GM13976 (cell line): ENCODE measurements at regions not wholly inside any gene's neighbourhood (a gene's known extent, or its start where the extent isn't known, plus 50 kb on each side); places are given as distances from the start of the nearest gene placed in this dataset.

Experiments used
- DNase-seq: peaks from one replicate; pipeline ENCODE4 v3.0.0; 2012; ENCODE audit warnings: low spot score
- in situ Hi-C: fragments of 300-500 bp; cut with MboI; formaldehyde crosslinking; loops from one replicate; pipeline ENCODE4 v1.12.0; 2022; ENCODE audit warnings: low sequenced_read_pairs, mixed read lengths, inconsistent platforms; ENCODE audit not compliant: unreplicated experiment
- TF ChIP-seq, protein P1 (sequence below): IDR thresholded peaks from 2 replicates; pipeline ENCODE4 v1.5.1; 2012; ENCODE audit warnings: borderline replicate concordance, mild to moderate bottlenecking; ENCODE audit not compliant: insufficient read depth; ENCODE audit errors: extremely low read depth, missing control alignments, control extremely low read depth

DNA sequence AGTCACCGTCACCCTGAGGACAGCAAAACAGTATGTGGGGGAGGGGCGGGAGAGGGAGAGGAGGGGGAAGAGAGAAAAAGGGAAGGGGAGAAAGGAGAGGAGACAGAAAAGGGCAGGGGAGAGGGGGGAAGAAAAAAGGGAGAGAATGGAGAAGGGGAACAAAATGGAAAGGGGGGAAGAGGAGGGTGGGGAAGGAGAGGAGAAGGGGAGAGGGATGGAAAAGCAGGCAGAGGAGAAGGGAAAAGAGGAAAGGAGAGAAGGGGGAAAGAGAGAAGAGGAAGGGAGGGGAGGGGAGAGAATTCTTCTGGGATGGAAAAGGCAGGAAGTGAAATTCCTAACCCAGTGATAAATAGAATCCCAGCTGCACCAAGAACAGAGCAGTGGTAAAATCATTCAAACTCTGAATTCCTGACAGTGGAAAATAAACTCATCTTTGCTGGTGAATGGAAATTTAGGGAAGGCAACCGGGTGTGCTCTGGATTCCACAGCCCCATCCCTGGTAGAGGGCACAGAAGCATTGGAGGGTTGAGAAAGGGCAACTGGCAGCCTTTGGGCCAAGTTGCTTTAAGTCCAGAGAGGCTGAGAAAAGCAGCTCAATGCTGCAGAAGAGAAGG lies 244.2 kb downstream of the BCOR start:
- no peak for DNase-seq
- TF ChIP-seq, protein P1, sequence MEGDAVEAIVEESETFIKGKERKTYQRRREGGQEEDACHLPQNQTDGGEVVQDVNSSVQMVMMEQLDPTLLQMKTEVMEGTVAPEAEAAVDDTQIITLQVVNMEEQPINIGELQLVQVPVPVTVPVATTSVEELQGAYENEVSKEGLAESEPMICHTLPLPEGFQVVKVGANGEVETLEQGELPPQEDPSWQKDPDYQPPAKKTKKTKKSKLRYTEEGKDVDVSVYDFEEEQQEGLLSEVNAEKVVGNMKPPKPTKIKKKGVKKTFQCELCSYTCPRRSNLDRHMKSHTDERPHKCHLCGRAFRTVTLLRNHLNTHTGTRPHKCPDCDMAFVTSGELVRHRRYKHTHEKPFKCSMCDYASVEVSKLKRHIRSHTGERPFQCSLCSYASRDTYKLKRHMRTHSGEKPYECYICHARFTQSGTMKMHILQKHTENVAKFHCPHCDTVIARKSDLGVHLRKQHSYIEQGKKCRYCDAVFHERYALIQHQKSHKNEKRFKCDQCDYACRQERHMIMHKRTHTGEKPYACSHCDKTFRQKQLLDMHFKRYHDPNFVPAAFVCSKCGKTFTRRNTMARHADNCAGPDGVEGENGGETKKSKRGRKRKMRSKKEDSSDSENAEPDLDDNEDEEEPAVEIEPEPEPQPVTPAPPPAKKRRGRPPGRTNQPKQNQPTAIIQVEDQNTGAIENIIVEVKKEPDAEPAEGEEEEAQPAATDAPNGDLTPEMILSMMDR: no peak
- in situ Hi-C loops: no loop called here

DNA sequence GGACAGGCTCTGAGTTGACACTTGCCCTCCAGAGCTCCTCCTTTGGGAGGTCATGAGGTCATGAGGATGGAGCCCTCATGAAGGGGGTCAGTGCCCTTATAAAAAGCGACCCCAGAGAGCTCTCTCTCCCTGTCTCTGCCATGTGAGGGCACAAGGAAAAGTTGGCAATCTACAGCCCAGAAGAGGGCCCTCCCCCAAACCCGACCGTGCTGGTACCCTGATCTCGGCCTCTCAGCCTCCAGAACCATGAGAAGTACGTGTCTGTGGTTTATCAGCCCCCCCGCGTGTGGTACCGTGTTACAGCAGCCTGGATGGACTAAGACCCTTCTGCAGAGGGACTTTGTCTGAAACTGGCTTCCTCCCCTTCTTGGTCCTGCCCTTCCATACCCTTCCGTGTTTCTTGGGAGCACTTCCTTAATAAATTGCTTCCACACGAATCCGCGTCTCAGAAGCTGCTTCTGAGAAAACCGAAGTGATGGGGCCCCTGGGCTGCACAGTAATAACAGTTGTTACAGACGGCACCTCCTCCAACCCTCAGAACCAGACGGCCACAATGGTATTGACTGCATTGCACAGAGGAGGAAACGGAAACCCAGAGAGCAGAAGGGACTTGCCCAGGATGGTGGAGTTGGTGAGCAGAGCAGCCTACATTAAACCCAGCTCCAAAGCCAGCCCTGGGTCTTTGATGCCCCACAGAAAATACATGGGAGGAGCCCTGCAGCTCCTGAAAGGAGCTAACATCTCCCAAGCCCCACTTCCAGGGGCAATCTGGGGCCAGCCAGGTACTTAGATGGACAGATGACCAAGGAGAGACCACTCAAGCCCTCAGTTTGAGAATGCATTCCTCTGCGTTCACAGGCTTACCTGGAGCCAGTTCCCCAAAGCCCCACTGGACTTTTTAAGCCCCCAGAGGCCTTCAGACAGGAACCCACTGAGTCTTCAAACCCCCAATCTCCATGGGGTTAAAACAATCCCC lies 242.7 kb downstream of the BCOR start:
- TF ChIP-seq, protein P1: no peak
- in situ Hi-C loops: no loop called here
- peak; percentile 62 for DNase-seq

DNA sequence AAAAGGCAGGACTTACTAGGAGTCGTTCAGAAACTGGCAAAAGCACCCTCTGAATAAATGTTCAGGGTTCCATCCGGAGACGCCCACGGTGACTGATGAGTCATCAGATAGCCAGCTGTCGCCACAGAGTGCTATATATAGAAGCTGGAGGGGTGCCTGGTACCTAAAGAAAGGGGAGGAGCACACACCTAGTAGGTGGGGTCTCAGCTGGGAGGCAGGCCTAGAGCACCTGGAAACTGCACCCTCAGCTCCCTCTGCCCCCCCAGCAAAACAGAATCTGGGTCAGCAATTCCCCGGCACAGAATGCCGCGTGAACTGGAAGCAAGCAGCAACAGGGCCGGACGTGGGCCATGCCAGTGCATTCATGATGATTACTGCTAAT lies 242.0 kb downstream of the BCOR start:
- TF ChIP-seq, protein P1: no peak
- DNase-seq: peak; percentile 59
- in situ Hi-C loops: no loop called here

DNA sequence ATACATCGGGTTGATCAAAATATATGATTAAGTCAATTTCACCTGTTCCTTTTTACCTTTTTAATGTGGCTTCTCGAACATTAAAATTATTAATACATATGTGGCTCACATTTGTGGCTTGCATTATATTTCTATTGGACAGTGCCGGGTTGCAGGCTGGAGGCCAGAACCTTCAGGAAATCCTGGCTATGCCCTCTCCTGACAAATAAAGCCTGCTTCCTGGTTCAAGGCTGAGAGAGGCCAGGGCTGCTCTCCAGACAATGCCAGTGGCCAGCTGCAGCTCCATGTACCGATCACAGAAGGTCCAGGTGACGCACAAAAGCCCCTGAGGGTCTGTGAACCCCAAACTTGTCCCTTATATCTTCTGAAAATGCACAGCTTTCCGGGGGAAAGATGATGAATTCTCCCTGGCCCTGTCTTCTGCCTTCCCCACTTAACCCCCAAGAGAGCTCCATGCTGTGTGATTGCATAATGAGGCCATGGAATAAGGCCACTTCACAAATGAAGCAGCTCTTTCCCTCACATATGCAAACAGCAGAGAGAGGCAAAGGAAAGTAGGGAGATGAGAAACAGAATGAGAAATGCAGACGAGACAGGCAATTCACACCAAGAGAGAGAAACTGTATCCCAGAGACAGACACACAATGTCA lies 241.2 kb downstream of the BCOR start:
- in situ Hi-C loops: no loop called here
- TF ChIP-seq, protein P1: no peak
- no peak for DNase-seq

DNA sequence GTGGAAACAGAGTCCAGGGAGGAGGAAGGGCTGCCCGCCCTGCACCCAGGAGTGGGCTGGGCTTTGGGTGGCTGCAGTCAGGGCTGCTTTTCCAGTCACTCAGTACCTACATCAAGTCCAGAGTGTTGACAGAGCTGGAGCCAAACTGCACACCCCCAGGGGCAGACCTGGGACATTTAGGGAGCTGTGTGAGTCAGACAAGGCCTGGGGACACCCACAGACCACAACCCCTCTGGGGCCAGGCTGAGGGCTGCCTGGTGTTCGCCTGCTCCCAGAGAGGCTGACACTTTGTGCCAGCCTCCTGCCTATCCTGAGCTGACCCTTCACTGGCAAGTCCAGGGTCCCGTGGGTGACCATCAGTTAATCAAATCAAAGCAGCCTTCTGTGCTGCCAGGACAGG lies 240.0 kb downstream of the BCOR start:
- DNase-seq: no peak

More for the DNA sequence above, 240.0 kb downstream of the BCOR start:
- in situ Hi-C loops: no loop called here
- TF ChIP-seq, protein P1: no peak
